ENCODE measurements at regions not wholly inside any gene's neighbourhood (a gene's known extent, or its start where the extent isn't known, plus 50 kb on each side); places are given as distances from the start of the nearest gene placed in this dataset.

GRCh38 chr3:159655202-159655601 is 333.4 kb upstream of the IL12A start:
- TF ChIP-seq, protein P1, sequence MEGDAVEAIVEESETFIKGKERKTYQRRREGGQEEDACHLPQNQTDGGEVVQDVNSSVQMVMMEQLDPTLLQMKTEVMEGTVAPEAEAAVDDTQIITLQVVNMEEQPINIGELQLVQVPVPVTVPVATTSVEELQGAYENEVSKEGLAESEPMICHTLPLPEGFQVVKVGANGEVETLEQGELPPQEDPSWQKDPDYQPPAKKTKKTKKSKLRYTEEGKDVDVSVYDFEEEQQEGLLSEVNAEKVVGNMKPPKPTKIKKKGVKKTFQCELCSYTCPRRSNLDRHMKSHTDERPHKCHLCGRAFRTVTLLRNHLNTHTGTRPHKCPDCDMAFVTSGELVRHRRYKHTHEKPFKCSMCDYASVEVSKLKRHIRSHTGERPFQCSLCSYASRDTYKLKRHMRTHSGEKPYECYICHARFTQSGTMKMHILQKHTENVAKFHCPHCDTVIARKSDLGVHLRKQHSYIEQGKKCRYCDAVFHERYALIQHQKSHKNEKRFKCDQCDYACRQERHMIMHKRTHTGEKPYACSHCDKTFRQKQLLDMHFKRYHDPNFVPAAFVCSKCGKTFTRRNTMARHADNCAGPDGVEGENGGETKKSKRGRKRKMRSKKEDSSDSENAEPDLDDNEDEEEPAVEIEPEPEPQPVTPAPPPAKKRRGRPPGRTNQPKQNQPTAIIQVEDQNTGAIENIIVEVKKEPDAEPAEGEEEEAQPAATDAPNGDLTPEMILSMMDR (conservative IDR thresholded peaks at IDR 0.05; ENCODE audit: low read length) = no peak
- TF ChIP-seq EZH2phosphoT487 (IDR thresholded peaks at IDR 0.05; ENCODE audit: borderline replicate concordance, low read depth, low read length) = no peak

All from OCI-LY7 (cell line).